ENCODE measurements at regions not wholly inside any gene's neighbourhood (a gene's known extent, or its start where the extent isn't known, plus 50 kb on each side); places are given as distances from the start of the nearest gene placed in this dataset.

DNA sequence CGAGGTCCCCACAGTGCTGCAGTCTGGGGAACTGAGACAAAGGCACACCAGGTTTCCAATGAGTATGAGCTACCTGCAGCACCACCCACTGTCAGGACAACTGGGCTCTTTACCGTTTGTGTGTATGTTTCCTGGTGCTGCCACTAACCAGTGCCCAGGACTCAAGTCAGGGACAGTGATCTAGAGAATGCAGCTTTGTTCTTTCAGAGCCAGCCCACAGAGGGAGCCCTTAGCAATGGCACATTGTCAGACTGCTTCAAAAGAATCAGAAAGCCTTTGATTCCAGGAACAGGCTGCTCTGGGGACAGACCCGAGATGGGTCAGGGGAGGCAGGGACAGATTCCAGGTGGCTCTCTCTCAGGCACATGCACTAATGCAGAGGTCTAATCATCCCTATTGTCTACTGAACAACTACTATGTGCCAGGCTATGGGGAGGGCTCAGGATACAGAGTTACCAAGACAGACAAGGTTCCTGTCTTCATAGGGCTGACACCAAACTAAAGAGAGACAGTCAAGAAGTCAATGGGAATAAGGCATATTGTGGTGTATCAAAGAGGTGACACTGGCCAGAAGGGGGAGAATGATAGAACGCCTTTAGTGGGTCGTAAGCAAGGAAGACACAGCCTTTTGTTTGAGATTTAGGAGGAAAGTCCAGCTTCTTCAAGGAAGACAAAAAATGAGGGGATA is 103.7 kb downstream of the VPREB1 start:
- no peak overlapping the region for H3K9ac ChIP-seq (ENCODE audit: low read length)
- no peaks in the 10 kb centered on the region for H3K79me2 ChIP-seq (ENCODE audit: insufficient read depth, low read length)
- no peak overlapping the region for H2AFZ ChIP-seq (ENCODE audit: low read depth, low read length, severe bottlenecking)
- no peaks in the 10 kb centered on the region for H3K36me3 ChIP-seq (ENCODE audit: low read length)
- H3K9me2 ChIP-seq (replicated peaks; ENCODE audit: insufficient read depth, low read length) = no peaks in the 10 kb centered on the region
- no peaks in the 10 kb centered on the region for H3F3A ChIP-seq (ENCODE audit: insufficient read depth)
- H3K27ac ChIP-seq (ENCODE audit: low read depth, low read length) = no peak overlapping the region
- H4K20me1 ChIP-seq (ENCODE audit: low read depth, low read length) = no peaks in the 10 kb centered on the region
- TF ChIP-seq, protein P1, sequence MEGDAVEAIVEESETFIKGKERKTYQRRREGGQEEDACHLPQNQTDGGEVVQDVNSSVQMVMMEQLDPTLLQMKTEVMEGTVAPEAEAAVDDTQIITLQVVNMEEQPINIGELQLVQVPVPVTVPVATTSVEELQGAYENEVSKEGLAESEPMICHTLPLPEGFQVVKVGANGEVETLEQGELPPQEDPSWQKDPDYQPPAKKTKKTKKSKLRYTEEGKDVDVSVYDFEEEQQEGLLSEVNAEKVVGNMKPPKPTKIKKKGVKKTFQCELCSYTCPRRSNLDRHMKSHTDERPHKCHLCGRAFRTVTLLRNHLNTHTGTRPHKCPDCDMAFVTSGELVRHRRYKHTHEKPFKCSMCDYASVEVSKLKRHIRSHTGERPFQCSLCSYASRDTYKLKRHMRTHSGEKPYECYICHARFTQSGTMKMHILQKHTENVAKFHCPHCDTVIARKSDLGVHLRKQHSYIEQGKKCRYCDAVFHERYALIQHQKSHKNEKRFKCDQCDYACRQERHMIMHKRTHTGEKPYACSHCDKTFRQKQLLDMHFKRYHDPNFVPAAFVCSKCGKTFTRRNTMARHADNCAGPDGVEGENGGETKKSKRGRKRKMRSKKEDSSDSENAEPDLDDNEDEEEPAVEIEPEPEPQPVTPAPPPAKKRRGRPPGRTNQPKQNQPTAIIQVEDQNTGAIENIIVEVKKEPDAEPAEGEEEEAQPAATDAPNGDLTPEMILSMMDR (IDR thresholded peaks at IDR 0.05; ENCODE audit: insufficient read depth, low read length, poor library complexity, severe bottlenecking) = peak; percentile 19
- no peak for TF ChIP-seq EZH2phosphoT487 (conservative IDR thresholded peaks at IDR 0.05; ENCODE audit: low read length)
- no peak overlapping the region for H3K4me3 ChIP-seq (ENCODE audit: insufficient read depth, low read length, poor library complexity, severe bottlenecking)
- H3K27me3 ChIP-seq (ENCODE audit: low read length) = no peaks in the 10 kb centered on the region
- no peaks in the 10 kb centered on the region for H3K9me3 ChIP-seq (ENCODE audit: insufficient read depth, low read length)
- no peak overlapping the region for H3K4me2 ChIP-seq (ENCODE audit: low read depth, low read length, poor library complexity, severe bottlenecking)

DNA sequence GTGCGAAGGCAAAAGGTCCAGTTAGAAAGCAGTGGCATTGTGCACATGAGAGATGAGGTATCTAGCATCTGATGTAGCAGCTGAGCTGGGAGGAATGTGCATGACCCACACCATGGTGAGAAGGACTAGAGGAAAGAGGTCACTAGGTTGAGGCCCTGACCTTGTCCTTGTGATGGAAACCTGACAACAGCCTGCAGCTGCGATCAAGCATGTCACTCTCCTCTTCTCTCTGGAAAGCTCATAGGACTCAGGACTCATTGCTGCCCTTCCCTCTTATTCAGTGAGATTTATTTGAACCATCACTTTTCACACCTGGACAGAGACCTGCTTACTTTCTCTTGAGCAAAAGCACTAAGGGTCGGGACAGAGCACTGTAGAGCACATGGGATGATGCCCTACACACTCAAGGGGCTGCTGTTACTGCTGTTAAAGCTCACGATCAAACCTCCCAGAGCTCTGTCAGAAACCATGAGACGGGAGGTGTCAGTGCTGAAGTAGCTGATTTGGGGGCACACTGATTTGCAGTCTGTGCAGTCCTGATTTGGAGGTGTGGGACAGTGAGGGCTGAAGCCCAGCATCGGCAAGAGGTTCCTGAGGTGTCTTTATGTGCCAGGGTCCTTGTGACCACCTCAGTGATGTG is 104.3 kb downstream of the VPREB1 start:
- Histone ChIP-seq H3F3A (ENCODE audit: insufficient read depth) (no peaks in the 10 kb centered on the region), H3K4me3 (ENCODE audit: insufficient read depth, low read length, poor library complexity, severe bottlenecking) (no peak overlapping the region), H3K27ac (ENCODE audit: low read depth, low read length) (no peak overlapping the region), H4K20me1 (ENCODE audit: low read depth, low read length) (no peaks in the 10 kb centered on the region), H3K9ac (ENCODE audit: low read length) (no peak overlapping the region), H3K9me2 (replicated peaks; ENCODE audit: insufficient read depth, low read length) (no peaks in the 10 kb centered on the region), H3K4me2 (ENCODE audit: low read depth, low read length, poor library complexity, severe bottlenecking) (no peak overlapping the region), H3K27me3 (ENCODE audit: low read length) (no peaks in the 10 kb centered on the region), H3K36me3 (ENCODE audit: low read length) (no peaks in the 10 kb centered on the region), H3K79me2 (ENCODE audit: insufficient read depth, low read length) (no peaks in the 10 kb centered on the region), H3K9me3 (ENCODE audit: insufficient read depth, low read length) (no peaks in the 10 kb centered on the region), H2AFZ (ENCODE audit: low read depth, low read length, severe bottlenecking) (no peak overlapping the region)
- TF ChIP-seq, protein P1 (IDR thresholded peaks at IDR 0.05; ENCODE audit: insufficient read depth, low read length, poor library complexity, severe bottlenecking) = no peak
- no peak for TF ChIP-seq EZH2phosphoT487 (conservative IDR thresholded peaks at IDR 0.05; ENCODE audit: low read length)

DNA sequence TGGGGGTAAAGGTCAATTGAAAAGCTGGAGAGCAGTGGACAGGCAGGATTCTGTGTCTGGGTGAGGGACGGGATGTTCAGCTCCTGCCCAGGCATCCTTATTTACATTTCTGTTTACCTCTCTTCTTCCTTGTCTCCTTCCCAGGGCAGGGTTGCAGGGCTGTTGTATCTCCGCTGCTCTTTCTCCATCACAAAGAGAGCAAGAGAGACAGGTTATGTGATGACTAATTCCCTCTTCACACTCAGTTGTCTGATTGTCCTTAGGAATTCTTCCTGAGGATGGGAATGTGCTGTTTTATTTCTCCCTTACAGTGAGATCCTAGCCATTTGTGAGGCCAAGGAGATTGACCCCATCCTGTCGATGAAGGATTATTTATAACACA is 104.9 kb downstream of the VPREB1 start:
- Histone ChIP-seq H3K36me3 (ENCODE audit: low read length) (no peaks in the 10 kb centered on the region), H3K27me3 (ENCODE audit: low read length) (no peaks in the 10 kb centered on the region), H4K20me1 (ENCODE audit: low read depth, low read length) (no peaks in the 10 kb centered on the region), H3K4me3 (ENCODE audit: insufficient read depth, low read length, poor library complexity, severe bottlenecking) (no peak overlapping the region), H2AFZ (ENCODE audit: low read depth, low read length, severe bottlenecking) (no peak overlapping the region), H3K4me2 (ENCODE audit: low read depth, low read length, poor library complexity, severe bottlenecking) (no peak overlapping the region), H3K9ac (ENCODE audit: low read length) (no peak overlapping the region), H3K9me3 (ENCODE audit: insufficient read depth, low read length) (no peaks in the 10 kb centered on the region), H3K27ac (ENCODE audit: low read depth, low read length) (no peak overlapping the region), H3F3A (ENCODE audit: insufficient read depth) (no peaks in the 10 kb centered on the region), H3K9me2 (replicated peaks; ENCODE audit: insufficient read depth, low read length) (no peaks in the 10 kb centered on the region), H3K79me2 (ENCODE audit: insufficient read depth, low read length) (no peaks in the 10 kb centered on the region)
- no peak for TF ChIP-seq EZH2phosphoT487 (conservative IDR thresholded peaks at IDR 0.05; ENCODE audit: low read length)
- TF ChIP-seq, protein P1 (IDR thresholded peaks at IDR 0.05; ENCODE audit: insufficient read depth, low read length, poor library complexity, severe bottlenecking) = no peak
